Panc1 (cell line): ENCODE measurements at regions not wholly inside any gene's neighbourhood (a gene's known extent, or its start where the extent isn't known, plus 50 kb on each side); places are given as distances from the start of the nearest gene placed in this dataset.

Experiments
- ATAC-seq: fragments of 200-7000 bp; cut with Tn5 transposase; 2 replicates; pipeline ENCODE4 v1.9.1; 2020; ENCODE audit warnings: mild to moderate bottlenecking, moderate library complexity
- BruUV-seq: library from RNA; stranded (reverse); fragments of 400-500 nt; replicated peaks from 2 replicates; lab custom pipeline; 2021; lab: Mats Ljungman, UMichigan
- CTCF ChIA-PET: fragments of 300-600 bp; sonication (Branson Sonifier 250); formaldehyde crosslinking; loops from one replicate; lab custom pipeline; 2022; ENCODE audit warnings: antibody characterized with exemption; lab: Charles Lee
- POLR2A ChIA-PET: fragments of 300-600 bp; sonication (Branson Sonifier 250); formaldehyde crosslinking; loops from one replicate; lab custom pipeline; 2022; ENCODE audit warnings: antibody characterized with exemption; lab: Charles Lee
- DNase-seq: peaks from one replicate; pipeline ENCODE4 v3.0.0-alpha.2; 2010; ENCODE audit warnings: low read depth, low spot score
- H3K27ac ChIP-seq: 2 replicates; pipeline ENCODE4 v1.5.1; 2011; ENCODE audit warnings: mild to moderate bottlenecking, low read length, inconsistent platforms
- H3K27me3 ChIP-seq: fragments of 200-500 bp; sonication (Bioruptor generic); 2 replicates; pipeline ENCODE4 v1.6.0; 2014; ENCODE audit warnings: low read length, inconsistent platforms; ENCODE audit not compliant: control insufficient read depth, insufficient read depth
- H3K36me3 ChIP-seq: fragments of 200-500 bp; sonication (Bioruptor generic); 2 replicates; pipeline ENCODE4 v1.5.1; 2014; ENCODE audit warnings: inconsistent platforms, mild to moderate bottlenecking, low read length, moderate library complexity; ENCODE audit not compliant: control insufficient read depth, insufficient read depth
- H3K4me1 ChIP-seq: 2 replicates; pipeline ENCODE4 v1.5.1; 2011; ENCODE audit warnings: inconsistent platforms, mild to moderate bottlenecking, low read length, moderate library complexity; ENCODE audit not compliant: control insufficient read depth, insufficient read depth
- H3K4me3 ChIP-seq, 2 experiments: 2 replicates each; pipeline ENCODE4 v1.5.1; 2011 to 2012; ENCODE audit warnings: low read depth in 2 of 2, low read length in 2 of 2, mild to moderate bottlenecking in 2 of 2, inconsistent platforms in 1 of 2, moderate library complexity in 1 of 2
- H3K9me3 ChIP-seq: fragments of 200-500 bp; sonication (Bioruptor generic); 2 replicates; pipeline ENCODE4 v1.5.1; 2014; ENCODE audit warnings: low read depth, mild to moderate bottlenecking, inconsistent platforms, low read length, moderate library complexity; ENCODE audit not compliant: control insufficient read depth, insufficient read depth
- CTCF ChIP-seq: fragments of 450-650 bp; IDR thresholded peaks from 2 replicates; pipeline ENCODE4 v1.5.1; 2017; ENCODE audit warnings: mild to moderate bottlenecking
- POLR2AphosphoS5 ChIP-seq: IDR thresholded peaks from 2 replicates; pipeline ENCODE4 v1.6.1; 2012; ENCODE audit warnings: mild to moderate bottlenecking, low read depth, low read length, moderate library complexity
- REST ChIP-seq, 2 experiments: IDR thresholded peaks; 2 replicates each; pipeline ENCODE4 v1.6.1; 2011 to 2012; ENCODE audit warnings: low read depth in 2 of 2, control low read depth in 1 of 2, low read length in 1 of 2, mild to moderate bottlenecking in 1 of 2, moderate library complexity in 1 of 2; ENCODE audit not compliant: insufficient read depth in 1 of 2
- SIN3A ChIP-seq: IDR thresholded peaks from 2 replicates; pipeline ENCODE4 v1.6.1; 2012; ENCODE audit warnings: low read depth, mild to moderate bottlenecking, low read length, moderate library complexity, borderline replicate concordance; ENCODE audit not compliant: insufficient read depth
- TCF7L2 ChIP-seq: IDR thresholded peaks from 2 replicates; pipeline ENCODE4 v1.6.1; 2011; ENCODE audit warnings: mild to moderate bottlenecking, low read depth, low read length, inconsistent platforms
- in situ Hi-C: cut with HindIII; loops from 2 replicates; pipeline ENCODE4 v1.10.0; 2016; ENCODE audit warnings: low sequenced_read_pairs, low pct_unique_long_range_greater_than_20kb
- intact Hi-C: fragments of 100-400 bp; cut with micrococcal nuclease; formaldehyde crosslinking; loops from one replicate; pipeline ENCODE4 v1.10.0; 2022; ENCODE audit not compliant: unreplicated experiment

- in situ Hi-C loops: no loop called here
Observed at GRCh38 chr3:106570426-106570825, 701.6 kb upstream of the CBLB start.

GRCh38 chr3:106573605-106574004 is 704.8 kb upstream of the CBLB start:
- no peaks in the 10 kb centered on the region for H3K36me3 ChIP-seq
- no peak for ATAC-seq
- ChIA-PET CTCF (no interaction called here), POLR2A (no interaction called here)
- no peaks in the 10 kb centered on the region for H3K4me1 ChIP-seq
- no TSS peak for BruUV-seq
- no peaks in the 10 kb centered on the region for H3K9me3 ChIP-seq
- in situ Hi-C loops (no loop called here), intact Hi-C loops (no loop called here)
- H3K4me3 ChIP-seq: no peak overlapping the region
- no peaks in the 10 kb centered on the region for H3K27me3 ChIP-seq
- DNase-seq: no peak
- TF ChIP-seq CTCF (no peak), SIN3A (no peak), POLR2AphosphoS5 (no peak)
- H3K27ac ChIP-seq: no peak overlapping the region

More at GRCh38 chr3:106570426-106570825, 701.6 kb upstream of the CBLB start:
- Histone ChIP-seq H3K4me3 (no peak overlapping the region), H3K9me3 (no peaks in the 10 kb centered on the region), H3K27ac (no peak overlapping the region), H3K36me3 (no peaks in the 10 kb centered on the region), H3K27me3 (no peaks in the 10 kb centered on the region), H3K4me1 (no peaks in the 10 kb centered on the region)
- ChIA-PET POLR2A (no interaction called here), CTCF (no interaction called here)
- TF ChIP-seq SIN3A (no peak), TCF7L2 (no peak), REST (IDR thresholded peaks at IDR 0.05; ENCODE audit: insufficient read depth in 1 of 2, low read depth in 2 of 2, low read length in 1 of 2) (no peak)
- no TSS peak for BruUV-seq
- intact Hi-C loops: no loop called here
- ATAC-seq (no peak), DNase-seq (no peak)

- ChIA-PET CTCF (no interaction called here), POLR2A (no interaction called here)
- in situ Hi-C loops (no loop called here), intact Hi-C loops (no loop called here)
- BruUV-seq: no TSS peak
- no peak overlapping the region for H3K4me3 ChIP-seq
- H3K4me1 ChIP-seq: no peaks in the 10 kb centered on the region
- TF ChIP-seq CTCF (no peak), REST (IDR thresholded peaks at IDR 0.05; ENCODE audit: insufficient read depth in 1 of 2, low read depth in 2 of 2, low read length in 1 of 2) (no peak), TCF7L2 (no peak), SIN3A (no peak), POLR2AphosphoS5 (no peak)
- no peak overlapping the region for H3K27ac ChIP-seq
- H3K9me3 ChIP-seq: no peaks in the 10 kb centered on the region
- no peak for DNase-seq
- no peaks in the 10 kb centered on the region for H3K36me3 ChIP-seq
- no peaks in the 10 kb centered on the region for H3K27me3 ChIP-seq
- no peak for ATAC-seq
Observed at GRCh38 chr3:106575029-106575428, 706.2 kb upstream of the CBLB start.
